OCI-LY3 (cell line): ENCODE measurements at regions not wholly inside any gene's neighbourhood (a gene's known extent, or its start where the extent isn't known, plus 50 kb on each side); places are given as distances from the start of the nearest gene placed in this dataset.

Experiments used
- H2AFZ ChIP-seq: fragments of 200-600, 300-600 bp; shearing (Covaris generic); 2 replicates; pipeline ENCODE4 v1.6.0; 2014; ENCODE audit warnings: antibody characterized with exemption, low read depth, low read length
- H3K27ac ChIP-seq: fragments of 200-600, 300-600 bp; sonication (generic); 2 replicates; pipeline ENCODE4 v1.5.1; 2014; ENCODE audit warnings: mild to moderate bottlenecking, low read length, moderate library complexity, mixed read lengths
- H3K27me3 ChIP-seq: fragments of 200-600, 300-600 bp; sonication (generic); 2 replicates; pipeline ENCODE4 v1.6.1; 2014; ENCODE audit warnings: low read depth, low read length, mixed read lengths
- H3K36me3 ChIP-seq: fragments of 200-600, 300-600 bp; sonication (generic); replicated peaks from 2 replicates; pipeline ENCODE3; 2014; ENCODE audit warnings: low read depth, low read length, mixed read lengths
- H3K4me1 ChIP-seq: fragments of 300-600, 200-600 bp; sonication (generic); 2 replicates; pipeline ENCODE4 v1.6.1; 2014; ENCODE audit warnings: low read length, mixed read lengths
- H3K4me2 ChIP-seq: fragments of 200-600, 300-600 bp; sonication (generic); 2 replicates; pipeline ENCODE4 v1.6.1; 2014; ENCODE audit warnings: low read length, mixed read lengths
- H3K4me3 ChIP-seq: fragments of 300-600, 200-600 bp; sonication (generic); 2 replicates; pipeline ENCODE4 v1.5.1; 2014; ENCODE audit warnings: antibody characterized with exemption, mild to moderate bottlenecking, low read length, moderate library complexity
- H3K79me2 ChIP-seq: fragments of 300-600, 200-600 bp; shearing (Covaris generic); 2 replicates; pipeline ENCODE4 v1.6.1; 2014; ENCODE audit warnings: mild to moderate bottlenecking, low read length, mixed read lengths
- H3K9ac ChIP-seq: fragments of 300-600, 200-600 bp; shearing (Covaris generic); 2 replicates; pipeline ENCODE4 v1.6.0; 2014; ENCODE audit warnings: mild to moderate bottlenecking, low read length, moderate library complexity
- H3K9me3 ChIP-seq: fragments of 200-600, 300-600 bp; shearing (Covaris generic); 2 replicates; pipeline ENCODE4 v1.6.1; 2014; ENCODE audit warnings: low read length, mixed read lengths; ENCODE audit not compliant: insufficient read depth
- H4K20me1 ChIP-seq: fragments of 200-600, 300-600 bp; sonication (generic); 2 replicates; pipeline ENCODE4 v1.6.1; 2016; ENCODE audit warnings: low read length, mixed read lengths; ENCODE audit not compliant: insufficient read depth
- EZH2phosphoT487 ChIP-seq: fragments of 200-600 bp; shearing (Covaris generic); IDR thresholded peaks from 2 replicates; pipeline ENCODE4 v1.6.1; 2018; ENCODE audit warnings: antibody characterized with exemption, mixed run types, low read depth
- TF ChIP-seq, protein P1 (sequence below): fragments of 200-600, 300-600 bp; sonication (generic); IDR thresholded peaks from 2 replicates; pipeline ENCODE4 v1.5.1; 2014; ENCODE audit warnings: antibody characterized with exemption, low read length, low read depth

- Histone ChIP-seq H2AFZ (no peak overlapping the region), H4K20me1 (no peaks in the 10 kb centered on the region), H3K4me1 (no peaks in the 10 kb centered on the region), H3K9me3 (no peaks in the 10 kb centered on the region), H3K27ac (no peak overlapping the region), H3K4me3 (no peak overlapping the region), H3K9ac (no peak overlapping the region), H3K36me3 (no peaks in the 10 kb centered on the region), H3K79me2 (no peaks in the 10 kb centered on the region), H3K27me3 (no peaks in the 10 kb centered on the region), H3K4me2 (no peak overlapping the region)
- no peak for TF ChIP-seq EZH2phosphoT487
- TF ChIP-seq, protein P1, sequence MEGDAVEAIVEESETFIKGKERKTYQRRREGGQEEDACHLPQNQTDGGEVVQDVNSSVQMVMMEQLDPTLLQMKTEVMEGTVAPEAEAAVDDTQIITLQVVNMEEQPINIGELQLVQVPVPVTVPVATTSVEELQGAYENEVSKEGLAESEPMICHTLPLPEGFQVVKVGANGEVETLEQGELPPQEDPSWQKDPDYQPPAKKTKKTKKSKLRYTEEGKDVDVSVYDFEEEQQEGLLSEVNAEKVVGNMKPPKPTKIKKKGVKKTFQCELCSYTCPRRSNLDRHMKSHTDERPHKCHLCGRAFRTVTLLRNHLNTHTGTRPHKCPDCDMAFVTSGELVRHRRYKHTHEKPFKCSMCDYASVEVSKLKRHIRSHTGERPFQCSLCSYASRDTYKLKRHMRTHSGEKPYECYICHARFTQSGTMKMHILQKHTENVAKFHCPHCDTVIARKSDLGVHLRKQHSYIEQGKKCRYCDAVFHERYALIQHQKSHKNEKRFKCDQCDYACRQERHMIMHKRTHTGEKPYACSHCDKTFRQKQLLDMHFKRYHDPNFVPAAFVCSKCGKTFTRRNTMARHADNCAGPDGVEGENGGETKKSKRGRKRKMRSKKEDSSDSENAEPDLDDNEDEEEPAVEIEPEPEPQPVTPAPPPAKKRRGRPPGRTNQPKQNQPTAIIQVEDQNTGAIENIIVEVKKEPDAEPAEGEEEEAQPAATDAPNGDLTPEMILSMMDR: no peak
These were observed 409.1 kb upstream of the CNTN6 start for GRCh38 chr3:683770-684169.

DNA sequence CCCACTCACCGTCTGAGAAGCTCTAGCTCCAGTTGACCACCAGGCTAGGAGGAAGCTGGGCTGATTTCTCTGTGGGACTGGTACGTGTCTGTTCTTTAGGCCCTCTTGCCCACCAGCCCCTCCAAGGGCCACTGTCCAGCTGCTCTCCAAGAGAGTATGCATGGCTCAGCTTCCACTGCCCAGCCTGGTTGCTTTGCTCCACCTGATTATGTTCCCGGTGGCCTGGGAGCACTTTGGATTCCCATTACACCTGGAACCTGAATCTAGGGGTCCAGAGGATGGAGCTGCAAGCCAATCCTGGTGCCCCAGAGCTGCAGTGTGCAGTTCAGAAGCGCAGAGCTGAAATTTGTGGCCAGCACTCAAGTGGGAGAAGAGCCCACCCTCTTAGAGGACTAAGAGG, 402.1 kb upstream of the CNTN6 start:
- Histone ChIP-seq H3K27ac (no peak overlapping the region), H2AFZ (no peak overlapping the region), H3K4me1 (no peaks in the 10 kb centered on the region), H3K9ac (no peak overlapping the region), H3K4me2 (no peak overlapping the region), H3K79me2 (no peaks in the 10 kb centered on the region), H4K20me1 (no peaks in the 10 kb centered on the region), H3K9me3 (no peaks in the 10 kb centered on the region), H3K27me3 (no peaks in the 10 kb centered on the region), H3K36me3 (no peaks in the 10 kb centered on the region), H3K4me3 (no peak overlapping the region)
- TF ChIP-seq, protein P1: no peak
- no peak for TF ChIP-seq EZH2phosphoT487

DNA sequence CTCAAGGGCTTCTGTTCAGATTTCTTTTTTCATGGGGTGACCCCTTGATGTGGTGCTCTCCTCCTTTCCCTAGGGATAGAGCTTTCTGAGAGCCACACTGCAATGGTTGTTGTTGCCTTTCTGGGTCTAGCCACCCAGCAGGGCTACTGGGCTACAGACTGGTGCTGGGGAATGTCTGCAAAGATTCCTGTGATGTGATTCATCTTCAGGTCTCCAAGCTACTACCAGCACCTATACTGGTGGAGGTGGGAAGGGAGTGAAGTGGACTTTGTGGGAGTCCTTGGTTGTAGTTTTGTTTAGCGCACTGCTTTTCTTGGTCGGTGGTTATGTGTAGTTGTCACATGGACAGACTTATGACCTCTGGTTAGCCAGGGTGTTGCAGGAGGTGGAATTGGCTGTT, 392.3 kb upstream of the CNTN6 start:
- Histone ChIP-seq H3K4me3 (no peak overlapping the region), H3K27ac (no peak overlapping the region), H3K9ac (no peak overlapping the region), H3K9me3 (no peaks in the 10 kb centered on the region), H4K20me1 (no peaks in the 10 kb centered on the region), H3K79me2 (no peaks in the 10 kb centered on the region), H3K4me2 (no peak overlapping the region), H3K27me3 (no peaks in the 10 kb centered on the region), H3K4me1 (peaks cover 13% of the 10 kb centered on the region), H2AFZ (no peak overlapping the region), H3K36me3 (no peaks in the 10 kb centered on the region)
- TF ChIP-seq, protein P1: no peak
- TF ChIP-seq EZH2phosphoT487: no peak

DNA sequence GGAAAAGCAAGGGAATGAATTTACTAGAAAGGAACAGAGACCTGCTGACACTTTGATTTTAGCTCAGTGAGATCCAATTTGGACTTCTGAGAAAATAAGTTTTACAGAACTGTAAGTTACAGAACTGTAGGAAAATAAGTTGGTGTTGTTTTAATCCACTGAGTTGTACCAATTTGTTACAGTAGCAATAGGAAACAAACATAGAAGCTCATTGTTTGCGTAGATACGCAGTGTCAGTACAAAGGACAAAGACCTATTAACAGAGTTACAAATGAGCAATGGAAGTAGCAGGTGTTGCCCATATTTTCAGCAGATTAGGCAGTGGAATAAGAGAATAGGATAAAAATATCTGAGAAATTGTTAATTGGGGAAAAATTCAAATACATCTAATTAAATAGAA, 385.8 kb upstream of the CNTN6 start:
- Histone ChIP-seq H3K27ac (no peak overlapping the region), H4K20me1 (no peaks in the 10 kb centered on the region), H3K4me3 (no peak overlapping the region), H3K9me3 (no peaks in the 10 kb centered on the region), H3K4me2 (no peak overlapping the region), H2AFZ (no peak overlapping the region), H3K9ac (no peak overlapping the region), H3K4me1 (no peaks in the 10 kb centered on the region; the same call in 1 of the 2 replicates), H3K27me3 (no peaks in the 10 kb centered on the region), H3K36me3 (no peaks in the 10 kb centered on the region), H3K79me2 (no peaks in the 10 kb centered on the region)
- TF ChIP-seq EZH2phosphoT487: no peak
- TF ChIP-seq, protein P1: no peak
